Stimulated activated CD8-positive, alpha-beta memory T cell treated with anti-CD3 and anti-CD28 coated beads, Interleukin-2, amount 100 ng/mL, for 1 hour (primary cell): ENCODE measurements at regions not wholly inside any gene's neighbourhood (a gene's known extent, or its start where the extent isn't known, plus 50 kb on each side); places are given as distances from the start of the nearest gene placed in this dataset.
A peak's percentile ranks its signal among the peaks of the same experiment; 100 is the strongest.

ENCODE experiments used
- DNase-seq, 2 donors: peaks; one replicate each; pipeline ENCODE4 v3.0.0-alpha.2; 2020; ENCODE audit warnings: low read depth in 2 of 2

DNA sequence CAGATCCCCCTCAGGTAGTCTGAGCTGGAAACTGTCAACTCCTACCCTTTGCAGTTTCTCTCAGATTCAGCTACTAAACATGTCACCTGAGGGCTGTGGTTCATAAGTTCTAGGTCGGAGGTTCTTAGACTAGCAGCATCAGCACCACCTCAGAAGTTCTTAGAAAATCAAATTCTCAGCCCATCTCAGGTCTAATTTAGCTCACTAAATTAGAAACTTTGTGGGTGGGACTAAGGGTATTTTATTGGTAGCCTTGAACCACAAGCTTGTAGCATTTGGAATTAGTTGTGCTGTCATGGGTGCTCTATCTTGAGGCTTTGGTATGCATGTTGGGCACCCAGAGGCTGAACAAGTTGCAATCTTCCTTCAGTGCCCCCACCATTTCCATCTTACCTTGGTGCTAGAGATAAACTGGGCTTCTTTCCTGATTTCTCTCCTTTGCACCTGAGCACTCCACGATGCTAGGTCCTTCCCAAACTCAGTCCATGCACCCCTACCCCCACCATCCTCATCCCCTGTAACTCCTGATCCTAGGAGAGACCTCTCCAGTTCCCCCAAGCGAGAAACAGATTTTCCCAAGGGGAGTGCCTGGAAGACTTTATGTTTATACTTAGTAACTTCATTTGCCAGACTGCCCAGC, 54.2 kb downstream of the S1PR1 start:
- DNase-seq, result no peak

DNA sequence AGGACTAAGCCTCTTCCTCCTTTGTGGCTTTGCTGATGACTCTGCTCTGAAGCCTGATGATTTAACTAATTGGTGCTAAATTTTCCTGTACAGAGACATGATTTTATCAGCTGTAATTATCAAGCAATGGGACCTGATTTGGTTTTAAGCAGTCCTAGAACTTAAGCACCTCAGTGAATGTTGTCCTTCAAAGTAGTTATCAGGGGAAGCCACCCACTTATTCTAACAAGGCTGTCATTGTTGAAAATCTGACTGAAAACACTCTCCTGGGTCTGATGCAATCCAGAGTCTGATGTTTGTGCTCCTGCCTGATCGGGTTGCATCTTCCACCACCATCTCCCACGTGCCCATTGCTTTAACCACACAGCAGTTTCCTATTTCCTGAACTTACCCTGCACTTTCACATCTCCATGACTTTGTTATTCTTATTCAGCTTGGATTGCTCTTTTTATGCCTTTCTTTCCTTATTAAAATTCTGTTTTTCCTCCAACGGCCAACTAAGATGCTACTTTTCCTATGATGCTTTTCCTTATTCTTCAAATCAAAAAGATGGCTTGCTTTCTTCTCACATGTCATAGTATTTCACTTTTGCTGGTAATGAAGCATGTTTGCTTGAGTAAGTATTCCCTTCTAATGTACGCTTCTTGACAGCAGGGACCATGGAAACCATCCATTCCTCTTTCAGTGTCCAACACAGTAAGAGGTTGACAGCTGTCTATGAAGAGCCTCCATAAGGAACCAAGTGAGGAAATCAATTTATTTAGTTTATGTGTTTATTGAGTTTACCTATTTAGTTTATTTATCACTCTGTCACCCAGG, 55.0 kb downstream of the S1PR1 start:
- DNase-seq, result no peak

DNA sequence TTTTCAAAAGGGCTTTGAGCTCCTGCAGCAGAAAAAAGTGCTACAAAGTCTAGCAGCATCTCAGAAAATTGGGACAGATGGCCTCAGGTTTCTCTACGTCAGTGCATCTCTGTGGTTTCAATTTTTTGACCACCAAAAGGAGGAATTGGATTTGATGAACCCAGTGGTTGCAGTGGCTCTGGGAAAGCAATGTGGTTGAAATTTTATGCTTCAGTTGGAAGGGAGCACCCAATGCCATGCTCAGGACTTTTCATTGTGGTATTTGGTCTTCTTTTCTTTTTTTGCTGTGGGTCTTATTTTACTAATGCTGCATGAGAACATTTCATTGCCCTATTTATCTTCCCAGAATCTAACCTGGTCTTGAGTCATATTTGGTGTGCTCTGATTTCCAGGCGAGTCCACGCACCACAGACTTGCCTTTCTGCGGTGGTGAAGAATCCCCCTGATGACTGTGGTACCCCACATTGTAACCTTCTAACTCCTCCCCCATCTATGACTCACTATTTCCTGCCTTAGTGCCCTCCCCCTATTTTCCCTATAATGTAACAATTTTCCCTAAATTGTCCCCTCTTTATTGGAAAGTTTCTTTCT, 56.7 kb downstream of the S1PR1 start:
- DNase-seq, result peak in 1 of 2 donors; percentile 24

DNA sequence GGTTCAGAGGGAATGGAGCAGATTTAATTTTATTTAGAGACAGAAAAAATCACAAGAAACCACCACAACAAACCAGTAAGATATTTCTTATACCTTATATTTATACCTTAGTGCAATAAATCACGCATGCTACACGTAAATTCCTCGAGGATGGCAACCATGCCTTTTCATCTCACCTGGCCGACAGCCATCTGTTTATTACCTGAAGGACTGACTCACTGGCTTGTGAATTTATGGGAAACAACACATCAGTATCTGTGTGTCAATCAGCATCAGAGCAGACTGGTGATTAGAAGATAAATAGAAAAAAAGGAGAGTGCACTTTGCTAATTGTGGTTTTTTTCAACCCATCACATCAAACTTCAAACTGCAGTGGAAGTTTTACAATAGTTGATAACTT, 58.4 kb downstream of the S1PR1 start:
- DNase-seq, result no peak

DNA sequence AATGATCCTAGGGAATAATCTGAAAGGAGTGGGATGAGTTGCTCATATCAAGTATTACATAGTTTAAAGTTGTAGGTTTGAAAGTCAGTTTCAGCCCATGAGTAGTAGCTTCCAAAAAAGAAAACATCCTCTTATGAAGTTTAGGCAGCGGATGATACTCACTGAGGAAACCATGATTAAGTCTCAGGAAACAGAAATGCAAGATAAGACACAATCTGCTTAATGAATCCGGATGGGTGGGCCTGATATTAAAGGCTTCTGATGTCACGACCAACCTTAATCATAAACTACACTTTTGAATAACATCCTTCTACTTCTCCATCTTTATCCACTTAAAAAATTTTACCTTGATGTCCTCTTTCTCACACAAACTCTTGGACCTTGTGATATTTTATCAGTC, 61.8 kb downstream of the S1PR1 start:
- no peak for DNase-seq

DNA sequence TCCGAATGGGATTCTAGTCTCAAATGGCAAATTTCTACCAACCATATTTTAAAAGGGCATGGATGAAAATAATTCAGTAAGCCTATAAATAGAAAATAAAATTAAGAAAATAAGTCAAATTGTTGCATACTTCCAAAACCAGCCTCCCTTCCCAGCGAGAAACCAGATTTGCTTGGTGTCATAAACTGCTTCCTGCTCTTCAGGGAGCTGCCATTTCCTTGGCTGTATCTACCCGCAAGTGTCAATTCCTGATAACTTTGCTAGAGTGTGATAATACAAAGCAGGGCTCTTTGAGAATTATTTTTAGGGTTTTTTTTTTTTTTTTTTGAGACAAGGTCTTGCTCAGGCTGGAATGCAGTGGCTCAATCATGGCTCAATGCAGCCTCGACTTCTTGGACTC, 62.3 kb downstream of the S1PR1 start:
- no peak for DNase-seq

DNA sequence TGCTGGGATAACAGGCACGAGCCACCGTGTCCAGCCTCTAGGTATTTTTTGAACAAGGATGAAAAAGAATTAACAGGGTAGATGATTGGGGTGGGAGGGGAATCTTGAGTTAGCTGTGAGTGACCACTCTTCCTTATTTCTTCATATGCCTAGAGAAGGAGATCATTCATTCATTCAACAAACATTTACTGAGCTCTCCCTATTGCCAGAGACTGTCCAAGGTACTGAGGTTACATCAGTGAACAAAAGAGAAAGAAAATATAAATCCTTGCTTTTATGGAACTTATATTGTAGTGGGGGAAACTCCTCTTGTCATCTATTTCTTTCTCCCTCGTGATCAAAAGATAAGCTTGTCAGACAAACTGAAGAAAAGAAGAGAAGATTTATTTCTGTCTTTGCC, 62.9 kb downstream of the S1PR1 start:
- DNase-seq, result no peak

DNA sequence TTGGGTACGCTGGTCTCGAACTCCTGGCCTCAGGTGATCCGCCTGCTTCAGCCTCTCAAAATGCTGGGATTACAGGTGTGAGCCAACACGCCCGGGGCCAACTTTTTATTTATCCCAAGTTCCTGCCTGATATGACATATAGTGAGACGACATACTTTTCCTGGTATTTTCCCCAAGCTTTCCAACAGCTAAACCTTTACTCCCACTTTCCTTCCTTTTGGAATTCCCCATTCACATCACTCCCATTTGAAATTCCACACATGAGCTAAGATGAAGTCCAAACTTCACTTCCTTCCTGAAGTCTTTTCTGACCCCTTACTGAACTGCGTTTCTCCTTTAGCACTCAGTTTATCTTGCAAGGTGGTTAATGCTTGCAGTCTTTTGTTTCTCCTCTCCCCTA, 64.1 kb downstream of the S1PR1 start:
- no peak for DNase-seq

DNA sequence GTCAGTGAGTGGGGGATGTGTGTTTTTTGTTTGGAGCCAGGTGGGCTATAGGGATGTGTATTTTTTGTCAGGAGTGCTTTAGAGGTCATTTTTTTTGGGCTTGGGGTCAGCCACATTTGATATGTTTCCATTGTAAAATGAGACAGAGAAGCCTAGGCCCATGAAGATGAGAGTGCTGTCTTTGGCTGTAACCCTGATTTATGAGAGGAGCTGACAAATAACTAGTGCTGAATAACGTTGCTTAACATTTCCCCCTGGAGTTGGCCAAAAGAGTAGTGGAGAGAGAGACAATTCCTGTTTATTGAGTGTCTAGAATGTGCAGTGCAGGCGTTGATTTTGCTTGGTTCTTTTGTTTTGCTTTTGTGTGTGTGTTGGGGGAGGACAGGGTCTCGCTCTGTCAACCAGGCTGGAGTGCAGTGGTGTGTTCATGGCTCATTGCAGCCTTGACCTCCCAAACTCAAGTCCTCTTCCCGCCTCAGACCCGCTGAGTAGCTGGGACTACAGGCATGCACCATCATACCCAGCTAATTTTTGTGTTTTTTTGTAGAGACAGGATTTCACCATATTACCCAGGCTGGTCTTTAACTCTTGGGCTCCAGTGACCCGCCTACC, 64.7 kb downstream of the S1PR1 start:
- no peak for DNase-seq

DNA sequence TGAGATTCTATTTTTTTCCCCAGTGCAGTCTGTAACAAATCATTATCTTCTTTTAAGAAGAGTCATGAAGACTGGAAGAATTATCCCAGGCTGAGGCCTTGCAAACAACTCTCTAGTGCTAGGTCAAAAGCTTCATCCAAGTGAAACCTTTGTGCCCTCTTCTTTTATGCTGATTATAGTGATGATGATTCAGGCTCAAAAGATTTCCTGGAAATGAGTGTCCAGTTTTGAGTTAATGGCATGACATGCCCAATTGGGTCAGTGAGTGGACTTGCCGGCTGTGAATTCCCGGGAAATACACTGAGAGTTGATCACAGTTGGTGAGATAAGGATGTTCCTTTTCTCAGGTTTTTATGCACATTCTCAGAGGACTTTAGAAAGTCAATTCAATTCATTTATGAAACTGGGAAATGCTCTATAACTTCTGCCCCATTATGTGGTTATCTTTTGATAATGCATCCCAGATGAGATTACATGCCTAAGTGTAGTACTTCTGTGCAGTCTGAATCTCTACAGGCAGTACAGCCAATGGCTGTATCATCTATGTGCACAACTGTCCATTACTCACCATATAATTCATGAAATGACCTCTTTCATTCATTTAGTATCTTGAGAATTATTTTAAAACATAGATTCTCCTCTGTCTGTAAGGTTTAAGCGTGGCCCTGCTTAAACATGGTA, 66.2 kb downstream of the S1PR1 start:
- DNase-seq, result no peak

DNA sequence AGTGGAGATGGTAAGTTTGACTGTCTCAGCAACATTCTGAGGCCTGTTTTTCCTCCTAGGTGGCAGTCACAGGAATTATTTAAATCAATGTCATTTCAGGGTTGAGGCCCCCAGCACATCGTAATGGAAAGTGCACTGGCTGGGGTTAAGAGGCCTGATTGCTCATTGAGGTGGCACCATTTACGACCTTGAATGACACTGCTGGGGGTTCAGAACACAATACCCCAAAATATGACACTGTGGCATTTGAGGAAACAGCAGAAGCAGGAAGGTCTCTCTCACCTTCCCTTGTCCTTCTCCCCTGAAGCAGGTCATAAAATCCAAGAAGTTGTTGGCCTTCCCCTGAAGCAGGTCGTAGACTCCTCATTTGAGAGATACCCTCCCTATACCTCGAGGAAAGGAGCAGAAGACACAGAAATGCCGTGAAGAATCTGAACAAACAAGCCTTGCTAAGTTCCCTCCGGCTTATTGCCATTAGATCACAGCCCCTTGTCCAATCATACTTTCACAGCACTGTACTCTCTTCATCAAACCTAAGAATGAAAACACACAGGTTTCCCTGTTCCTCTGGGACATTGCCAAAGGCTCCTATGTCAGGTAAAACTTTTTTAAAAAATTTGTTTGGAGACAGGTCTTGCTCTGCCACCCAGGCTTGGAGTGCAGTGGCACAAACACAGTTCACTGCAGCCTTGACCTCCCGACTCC, 71.3 kb downstream of the S1PR1 start:
- DNase-seq, result no peak

DNA sequence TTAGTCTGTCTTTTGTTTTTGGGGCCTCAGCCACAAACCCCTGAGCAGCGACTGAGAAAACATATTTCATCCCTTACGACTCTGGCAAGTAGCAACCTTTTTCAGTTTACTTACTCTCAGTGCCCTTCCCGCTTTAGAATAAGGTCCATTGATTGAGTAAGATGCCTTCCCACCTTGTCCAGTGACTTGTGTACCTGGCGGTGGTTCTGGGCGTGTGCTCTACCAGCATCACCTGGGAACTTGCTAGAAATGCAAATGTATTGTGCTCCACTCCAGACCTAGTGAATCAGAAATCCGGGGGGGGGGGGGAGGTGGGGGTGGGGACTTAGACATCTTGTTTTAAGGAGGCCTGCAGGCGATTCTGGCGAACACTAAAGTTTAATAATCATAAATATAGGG, 72.1 kb downstream of the S1PR1 start:
- DNase-seq, result no peak

DNA sequence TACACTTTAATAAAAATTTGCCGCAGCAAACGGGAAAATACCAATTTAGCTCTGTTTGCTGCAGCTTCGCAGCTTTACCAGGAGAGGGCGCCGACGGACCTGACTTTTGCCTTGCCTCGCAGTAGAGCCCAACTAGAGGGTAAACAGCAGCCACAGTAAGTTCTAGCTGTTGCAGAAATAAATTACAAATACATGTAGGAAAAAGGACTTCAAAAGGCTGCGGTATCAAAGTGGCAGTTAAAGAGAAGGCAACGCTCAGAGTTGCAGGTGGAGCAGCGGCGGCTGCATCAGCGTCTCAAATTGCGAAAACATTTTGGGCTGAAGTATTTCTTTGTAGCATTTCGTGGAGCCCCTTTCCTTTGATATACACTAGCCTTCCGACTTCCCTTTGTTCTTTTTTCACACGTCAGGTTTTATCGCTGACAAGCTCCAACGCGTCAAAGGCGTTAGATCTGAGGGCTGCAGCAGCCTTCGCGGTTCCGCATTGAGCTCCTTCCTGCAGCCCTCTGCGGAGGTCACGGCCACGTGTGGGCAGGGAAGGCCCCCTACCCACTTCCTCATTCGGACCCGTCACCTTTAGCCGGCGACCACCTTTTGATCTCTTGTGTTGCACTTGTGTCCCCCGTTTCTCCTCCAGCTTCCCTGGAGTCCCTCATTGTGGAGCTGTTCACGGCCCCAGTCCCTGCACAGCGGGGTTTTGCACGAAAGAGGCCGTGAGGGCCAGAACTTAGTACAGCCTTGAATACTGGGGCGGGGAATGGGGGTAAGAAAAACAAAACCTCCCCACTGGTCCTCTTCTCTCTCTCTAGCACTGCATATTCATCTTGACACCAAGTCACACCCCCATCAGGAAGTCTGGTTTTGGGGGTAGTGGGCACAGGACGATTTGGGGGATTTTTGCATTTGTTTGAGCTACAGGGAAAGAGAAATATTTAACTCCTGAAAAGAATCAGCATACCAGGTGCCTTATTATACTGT, 72.8 kb downstream of the S1PR1 start:
- peak; percentile 49 to 64 for DNase-seq

DNA sequence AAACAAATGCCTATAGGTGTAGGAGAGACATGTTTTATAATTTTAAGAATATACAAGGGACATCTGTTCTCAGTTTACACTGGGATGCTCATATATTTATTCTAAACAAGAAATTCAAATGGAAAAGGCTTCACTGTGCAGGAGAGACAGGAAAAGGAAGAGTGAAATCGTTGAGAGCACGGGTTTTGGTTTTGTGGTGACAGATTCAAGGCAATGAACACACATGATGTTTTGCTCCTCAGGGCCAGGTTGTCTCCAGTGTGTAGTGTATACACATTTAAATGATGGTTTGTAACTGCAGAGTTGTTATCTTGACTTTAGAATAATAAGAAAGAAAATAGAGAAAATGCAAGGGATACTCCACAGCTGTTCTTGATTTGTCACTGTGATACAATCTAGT, 73.7 kb downstream of the S1PR1 start:
- no peak for DNase-seq

DNA sequence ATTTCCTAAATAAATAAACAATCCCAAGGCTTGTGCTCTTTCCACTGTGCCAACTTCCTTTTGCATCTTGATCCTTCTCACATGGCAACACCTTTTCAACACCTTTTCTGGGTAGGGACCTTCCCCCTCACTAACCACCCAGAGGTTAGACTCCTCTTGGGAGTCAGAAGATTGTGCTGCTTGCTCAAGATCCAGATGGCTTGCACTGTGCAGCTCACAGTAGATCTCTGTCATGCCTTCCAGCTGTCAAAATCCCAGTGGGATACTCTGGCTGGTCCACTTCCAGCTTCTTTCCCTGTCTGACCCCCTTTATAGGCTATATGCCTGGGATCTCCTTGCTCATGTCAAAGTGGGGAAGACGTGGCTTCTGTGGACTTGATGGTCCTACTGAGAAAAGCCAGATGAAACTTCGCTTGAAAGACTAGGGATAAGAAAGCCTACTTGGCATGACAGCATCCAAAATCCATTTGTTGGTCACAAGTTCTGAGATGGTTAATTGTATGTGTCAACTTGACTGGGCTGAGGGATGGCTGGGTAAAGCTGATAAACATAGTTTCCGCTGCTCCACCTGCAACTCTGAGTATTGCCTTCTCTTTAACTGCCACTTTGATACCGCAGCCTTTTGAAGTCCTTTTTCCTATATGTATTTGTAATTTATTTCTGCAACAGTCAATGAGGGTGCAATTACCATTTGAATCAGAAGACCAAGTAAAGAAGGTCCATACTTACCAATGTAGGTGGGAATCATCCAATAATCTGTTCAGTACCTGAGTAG, 74.5 kb downstream of the S1PR1 start:
- no peak for DNase-seq

DNA sequence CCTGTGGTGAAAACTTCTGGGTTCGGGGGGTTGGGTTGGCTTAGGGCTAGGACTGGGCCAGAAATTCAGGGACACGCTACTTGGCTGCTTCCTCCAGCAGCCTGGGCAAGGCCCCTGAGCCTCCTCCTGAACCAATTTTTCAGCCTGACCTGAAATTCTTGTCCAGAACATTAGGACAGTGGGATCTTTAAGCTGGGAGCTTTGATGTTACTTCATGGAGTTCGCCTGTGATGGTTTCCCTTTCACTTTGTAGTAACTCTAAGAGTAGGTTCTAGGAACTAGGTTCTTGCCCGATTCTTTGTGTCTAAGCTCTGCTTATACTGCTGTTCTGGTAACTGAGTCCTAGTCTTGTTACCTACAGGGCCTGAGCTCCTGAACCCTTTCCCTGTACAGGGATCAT, 75.3 kb downstream of the S1PR1 start:
- DNase-seq, result no peak

DNA sequence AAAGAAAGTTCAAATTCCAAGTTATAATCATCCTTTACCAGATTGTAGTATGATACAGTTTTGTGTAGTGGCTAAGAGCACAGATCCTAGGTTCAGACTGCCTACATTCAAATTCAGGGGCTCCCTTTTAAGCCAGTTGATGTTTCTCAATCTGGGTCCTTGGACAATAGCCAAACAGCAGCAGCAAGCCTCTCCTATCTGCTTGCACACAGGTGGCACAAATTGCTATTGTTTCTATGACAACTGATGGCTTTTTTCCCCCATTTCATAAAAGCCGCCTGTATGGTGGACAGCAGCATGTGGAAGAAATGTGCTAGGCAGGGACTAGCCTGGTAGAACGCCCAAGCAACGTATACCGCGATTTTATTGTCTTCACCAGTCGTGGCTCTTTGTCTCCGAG, 76.5 kb downstream of the S1PR1 start:
- no peak for DNase-seq

DNA sequence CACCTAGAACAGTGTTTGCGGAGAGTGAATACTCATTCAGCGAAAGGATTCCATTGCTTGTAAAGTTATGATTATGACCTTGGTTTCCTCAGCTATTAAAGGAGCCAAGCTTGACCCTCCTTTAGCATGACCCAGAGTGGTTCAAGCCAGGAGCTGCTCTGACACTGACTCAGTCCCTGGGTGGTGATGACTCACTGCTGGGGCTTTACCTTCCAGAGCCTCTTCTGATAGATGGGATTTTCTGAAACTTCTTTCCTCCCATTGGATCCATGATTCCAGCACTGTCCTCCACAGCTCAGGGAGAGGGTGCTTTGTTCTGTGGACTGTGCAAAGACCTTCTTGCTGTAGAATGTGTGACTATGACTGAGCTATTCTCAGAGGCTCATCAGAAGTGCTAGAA, 77.4 kb downstream of the S1PR1 start:
- DNase-seq, result no peak

DNA sequence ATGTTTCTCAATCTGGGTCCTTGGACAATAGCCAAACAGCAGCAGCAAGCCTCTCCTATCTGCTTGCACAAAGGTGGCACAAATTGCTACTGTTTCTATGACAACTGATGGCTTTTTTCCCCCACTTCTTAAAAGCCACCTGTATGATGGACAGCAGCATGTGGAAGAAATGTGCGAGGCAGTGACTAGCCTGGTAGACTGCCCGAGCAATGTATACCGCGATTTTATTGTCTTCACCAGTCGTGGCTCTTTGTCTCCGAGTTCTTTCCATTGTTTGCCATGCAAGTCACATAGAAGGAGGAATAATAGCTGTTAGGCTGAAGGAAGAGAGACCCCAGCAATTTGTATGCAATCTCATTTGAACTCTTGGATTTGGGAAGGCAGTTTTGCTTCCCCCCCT, 79.4 kb downstream of the S1PR1 start:
- DNase-seq, result no peak

DNA sequence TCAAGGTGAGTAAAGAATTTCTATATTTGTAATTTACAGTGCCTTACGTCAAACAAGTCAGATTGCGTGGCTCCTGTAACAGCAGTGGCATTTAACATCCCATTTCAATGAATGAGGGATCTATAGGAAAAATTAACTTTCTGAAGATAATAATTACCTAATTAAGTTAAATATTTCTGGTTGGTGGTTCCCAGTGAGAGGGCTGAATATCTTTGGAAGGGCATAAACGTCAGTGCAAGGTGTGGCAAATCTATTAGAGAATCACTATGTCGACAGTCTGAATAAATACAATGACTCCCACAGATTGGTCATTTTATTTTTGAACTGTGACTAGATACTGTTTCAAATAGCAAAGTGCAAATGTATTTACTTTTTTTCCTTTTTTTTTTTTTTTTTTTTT, 80.0 kb downstream of the S1PR1 start:
- DNase-seq, result no peak
